Suprapubic skin (tissue), 4 donors: ENCODE measurements at regions not wholly inside any gene's neighbourhood (a gene's known extent, or its start where the extent isn't known, plus 50 kb on each side); places are given as distances from the start of the nearest gene placed in this dataset.

Experiments
- POLR2A ChIP-seq, 2 donors: fragments of 450-650 bp; IDR thresholded peaks; one replicate each; pipeline ENCODE4 v1.6.1; 2017; ENCODE audit warnings: antibody characterized with exemption in 2 of 2, mild to moderate bottlenecking in 2 of 2, moderate library complexity in 2 of 2
- POLR2AphosphoS5 ChIP-seq, 3 donors: sonication (generic); formaldehyde crosslinking; IDR thresholded peaks; one replicate each; pipeline ENCODE4 v1.6.1; 2017; ENCODE audit warnings: antibody characterized with exemption in 3 of 3
- TF ChIP-seq, protein P1 (sequence below), 2 donors: fragments of 200-600 bp in 1 of 2; fragments of 450-650 bp in 1 of 2; sonication (generic) in 1 of 2; IDR thresholded peaks; one replicate each; pipeline ENCODE4 v1.5.1; 2016 to 2019; ENCODE audit warnings: antibody characterized with exemption in 2 of 2, mild to moderate bottlenecking in 1 of 2, moderate library complexity in 1 of 2

DNA sequence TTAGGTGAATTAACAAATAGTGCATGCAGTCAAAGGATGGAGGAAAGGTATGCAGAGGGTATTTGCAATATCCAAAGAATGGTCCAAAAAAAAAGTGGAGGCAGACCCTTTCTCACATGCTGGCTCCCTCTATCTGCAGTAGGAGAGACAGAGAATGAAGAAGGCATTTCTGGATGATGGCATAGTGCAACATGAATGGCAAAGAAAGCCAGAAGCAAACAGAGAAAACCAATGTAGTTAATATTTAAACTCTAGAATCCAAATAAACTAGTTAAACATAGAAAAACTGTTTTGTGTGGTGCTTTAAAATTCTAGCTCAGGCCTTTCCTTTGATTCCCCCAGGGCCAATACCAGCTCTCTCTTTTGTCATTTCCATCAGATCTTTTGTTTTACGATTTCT lies 403.1 kb upstream of the WWC1 start:
- TF ChIP-seq, protein P1, sequence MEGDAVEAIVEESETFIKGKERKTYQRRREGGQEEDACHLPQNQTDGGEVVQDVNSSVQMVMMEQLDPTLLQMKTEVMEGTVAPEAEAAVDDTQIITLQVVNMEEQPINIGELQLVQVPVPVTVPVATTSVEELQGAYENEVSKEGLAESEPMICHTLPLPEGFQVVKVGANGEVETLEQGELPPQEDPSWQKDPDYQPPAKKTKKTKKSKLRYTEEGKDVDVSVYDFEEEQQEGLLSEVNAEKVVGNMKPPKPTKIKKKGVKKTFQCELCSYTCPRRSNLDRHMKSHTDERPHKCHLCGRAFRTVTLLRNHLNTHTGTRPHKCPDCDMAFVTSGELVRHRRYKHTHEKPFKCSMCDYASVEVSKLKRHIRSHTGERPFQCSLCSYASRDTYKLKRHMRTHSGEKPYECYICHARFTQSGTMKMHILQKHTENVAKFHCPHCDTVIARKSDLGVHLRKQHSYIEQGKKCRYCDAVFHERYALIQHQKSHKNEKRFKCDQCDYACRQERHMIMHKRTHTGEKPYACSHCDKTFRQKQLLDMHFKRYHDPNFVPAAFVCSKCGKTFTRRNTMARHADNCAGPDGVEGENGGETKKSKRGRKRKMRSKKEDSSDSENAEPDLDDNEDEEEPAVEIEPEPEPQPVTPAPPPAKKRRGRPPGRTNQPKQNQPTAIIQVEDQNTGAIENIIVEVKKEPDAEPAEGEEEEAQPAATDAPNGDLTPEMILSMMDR (IDR thresholded peaks at IDR 0.05), result no peak
- no peak for TF ChIP-seq POLR2A (IDR thresholded peaks at IDR 0.05)
- TF ChIP-seq POLR2AphosphoS5 (IDR thresholded peaks at IDR 0.05), result no peak
